GM23338 (cell line): ENCODE measurements at regions not wholly inside any gene's neighbourhood (a gene's known extent, or its start where the extent isn't known, plus 50 kb on each side); places are given as distances from the start of the nearest gene placed in this dataset.

ENCODE experiments used
- ATAC-seq: fragments of 200-7000 bp; cut with Tn5 transposase; 3 replicates; pipeline ENCODE4 v1.9.1; 2020
- DNase-seq: peaks from one replicate; pipeline ENCODE4 v3.0.0-alpha.2; 2015; ENCODE audit warnings: low spot score
- H2AFZ ChIP-seq: fragments of 200-600 bp; sonication (generic); 2 replicates; pipeline ENCODE4 v1.8.0; 2016; ENCODE audit warnings: antibody characterized with exemption, mild to moderate bottlenecking, moderate library complexity
- H3F3A ChIP-seq: fragments of 200-600 bp; sonication (generic); replicated peaks from 2 replicates; pipeline ENCODE4 v1.8.0; 2017; ENCODE audit warnings: antibody characterized with exemption, mixed run types, low read depth
- H3K27ac ChIP-seq: fragments of 200-600 bp; sonication (generic); 2 replicates; pipeline ENCODE4 v1.6.1; 2016; ENCODE audit warnings: low read depth
- H3K27me3 ChIP-seq: fragments of 200-600 bp; sonication (generic); 2 replicates; pipeline ENCODE4 v1.8.0; 2016; ENCODE audit warnings: mild to moderate bottlenecking, mixed run types, moderate library complexity; ENCODE audit not compliant: insufficient read depth
- H3K36me3 ChIP-seq: fragments of 200-600 bp; sonication (generic); 2 replicates; pipeline ENCODE4 v1.8.0; 2016; ENCODE audit warnings: mild to moderate bottlenecking; ENCODE audit not compliant: insufficient read depth
- H3K4me1 ChIP-seq: fragments of 200-600 bp; sonication (generic); 2 replicates; pipeline ENCODE4 v1.8.0; 2016; ENCODE audit warnings: mild to moderate bottlenecking, moderate library complexity; ENCODE audit not compliant: insufficient read depth
- H3K4me2 ChIP-seq: fragments of 200-600 bp; sonication (generic); 2 replicates; pipeline ENCODE4 v1.7.1; 2017; ENCODE audit warnings: mixed run types
- H3K4me3 ChIP-seq: fragments of 200-600 bp; sonication (generic); 2 replicates; pipeline ENCODE4 v1.6.1; 2016; ENCODE audit warnings: mixed run types
- H3K79me2 ChIP-seq: fragments of 200-600 bp; sonication (generic); replicated peaks from 2 replicates; pipeline ENCODE4 v1.8.0; 2017; ENCODE audit warnings: mild to moderate bottlenecking; ENCODE audit not compliant: insufficient read depth
- H3K9me2 ChIP-seq: fragments of 200-600 bp; sonication (generic); 2 replicates; pipeline ENCODE4 v1.8.0; 2017; ENCODE audit not compliant: insufficient read depth
- H4K20me1 ChIP-seq: fragments of 200-600 bp; sonication (generic); replicated peaks from 2 replicates; pipeline ENCODE4 v1.8.0; 2017; ENCODE audit warnings: mild to moderate bottlenecking; ENCODE audit not compliant: insufficient read depth
- H3K27ac Mint-ChIP-seq: 2 replicates; pipeline ENCODE4 v1.8.0; 2020; ENCODE audit warnings: inconsistent platforms, mild to moderate bottlenecking, moderate library complexity, mixed read lengths
- H3K27me3 Mint-ChIP-seq: 3 replicates; pipeline ENCODE4 v1.8.0; 2022; ENCODE audit warnings: low read depth, mild to moderate bottlenecking, moderate library complexity, mixed read lengths, inconsistent platforms; ENCODE audit not compliant: insufficient read depth, poor library complexity
- H3K36me3 Mint-ChIP-seq: 3 replicates; pipeline ENCODE4 v1.8.0; 2021; ENCODE audit warnings: low read depth, mild to moderate bottlenecking, inconsistent platforms, moderate library complexity, mixed read lengths
- H3K4me1 Mint-ChIP-seq: 3 replicates; pipeline ENCODE4 v1.8.0; 2020; ENCODE audit warnings: mild to moderate bottlenecking, inconsistent platforms, mixed read lengths
- H3K4me3 Mint-ChIP-seq: 3 replicates; pipeline ENCODE4 v1.8.0; 2021; ENCODE audit warnings: moderate library complexity, mild to moderate bottlenecking, inconsistent platforms, mixed read lengths
- H3K9me3 Mint-ChIP-seq: 3 replicates; pipeline ENCODE4 v1.8.0; 2020; ENCODE audit warnings: moderate library complexity, mild to moderate bottlenecking, inconsistent platforms, mixed read lengths
- CREB1 ChIP-seq: fragments of 250-450 bp; sonication (Bioruptor Pico); IDR thresholded peaks from 2 replicates; pipeline ENCODE4 v1.5.0; 2020; ENCODE audit warnings: low read depth, mild to moderate bottlenecking, moderate library complexity
- ETS1 ChIP-seq: IDR thresholded peaks from 2 replicates; pipeline ENCODE4 v1.6.1; 2016; ENCODE audit warnings: antibody characterized with exemption
- EZH2 ChIP-seq: fragments of 200-600 bp; sonication (generic); IDR thresholded peaks from one replicate; pipeline ENCODE4 v1.8.0; 2017; ENCODE audit warnings: antibody characterized with exemption, mild to moderate bottlenecking, low read depth; ENCODE audit not compliant: unreplicated experiment
- EZH2phosphoT487 ChIP-seq: fragments of 200-600 bp; sonication (generic); IDR thresholded peaks from one replicate; pipeline ENCODE4 v1.8.1; 2018; ENCODE audit warnings: antibody characterized with exemption; ENCODE audit not compliant: unreplicated experiment
- JUNB ChIP-seq: IDR thresholded peaks from one replicate; pipeline ENCODE4 v1.6.1; 2016; ENCODE audit warnings: antibody characterized with exemption; ENCODE audit not compliant: unreplicated experiment
- NANOG ChIP-seq: IDR thresholded peaks from 2 replicates; pipeline ENCODE4 v1.6.1; 2016; ENCODE audit warnings: antibody characterized with exemption, borderline replicate concordance
- POLR2AphosphoS5 ChIP-seq: IDR thresholded peaks from 2 replicates; pipeline ENCODE4 v1.6.1; 2016; ENCODE audit warnings: antibody characterized with exemption, low read depth
- REST ChIP-seq: IDR thresholded peaks from one replicate; pipeline ENCODE4 v1.6.1; 2018; ENCODE audit warnings: antibody characterized with exemption; ENCODE audit not compliant: unreplicated experiment
- STAT1 ChIP-seq: IDR thresholded peaks from one replicate; pipeline ENCODE4 v1.6.1; 2016; ENCODE audit warnings: antibody characterized with exemption; ENCODE audit not compliant: unreplicated experiment
- ZNF114 ChIP-seq: fragments of 250-450 bp; sonication (Bioruptor Pico); IDR thresholded peaks from 2 replicates; pipeline ENCODE4 v1.5.0; 2020; ENCODE audit warnings: mild to moderate bottlenecking, moderate library complexity
- ZNF331 ChIP-seq: fragments of 250-450 bp; sonication (Bioruptor Pico); IDR thresholded peaks from 2 replicates; pipeline ENCODE4 v1.5.0; 2020; ENCODE audit warnings: low read depth, mild to moderate bottlenecking, moderate library complexity
- TF ChIP-seq, protein P1 (sequence below): fragments of 250-450 bp; sonication (Bioruptor Pico); IDR thresholded peaks from 2 replicates; pipeline ENCODE4 v1.5.0; 2020; ENCODE audit warnings: mild to moderate bottlenecking, moderate library complexity
- TF ChIP-seq, protein P2 (sequence below), 2 experiments: fragments of 200-600 bp in 1 of 2; sonication (generic) in 1 of 2; conservative IDR thresholded peaks; 2 replicates each; pipeline versions ENCODE4 v1.5.1 to v1.6.1; 2016 to 2017; ENCODE audit warnings: antibody characterized with exemption in 2 of 2, low read depth in 2 of 2, mild to moderate bottlenecking in 2 of 2, moderate library complexity in 1 of 2

- H3K27me3 Mint-ChIP-seq, result no peaks in the 10 kb centered on the region
- Histone ChIP-seq H3F3A (no peaks in the 10 kb centered on the region), H3K27ac (no peak overlapping the region), H3K9me2 (no peaks in the 10 kb centered on the region; the same call in 1 of the 2 replicates), H4K20me1 (no peaks in the 10 kb centered on the region), H3K79me2 (no peaks in the 10 kb centered on the region), H3K4me2 (no peak overlapping the region), H3K4me3 (no peak overlapping the region), H3K4me1 (peaks cover 5% of the 10 kb centered on the region; the same call in 1 of the 2 replicates), H3K36me3 (no peaks in the 10 kb centered on the region), H3K27me3 (no peaks in the 10 kb centered on the region), H2AFZ (no peak overlapping the region)
- no peak overlapping the region for H3K27ac Mint-ChIP-seq
- TF ChIP-seq EZH2phosphoT487 (no peak), ZNF331 (CRISPR knock-in tag) (no peak), JUNB (no peak), NANOG (no peak), REST (no peak), EZH2 (no peak), ZNF114 (CRISPR knock-in tag) (no peak), STAT1 (no peak), CREB1 (CRISPR knock-in tag) (no peak), POLR2AphosphoS5 (no peak), ETS1 (no peak)
- TF ChIP-seq, protein P1, sequence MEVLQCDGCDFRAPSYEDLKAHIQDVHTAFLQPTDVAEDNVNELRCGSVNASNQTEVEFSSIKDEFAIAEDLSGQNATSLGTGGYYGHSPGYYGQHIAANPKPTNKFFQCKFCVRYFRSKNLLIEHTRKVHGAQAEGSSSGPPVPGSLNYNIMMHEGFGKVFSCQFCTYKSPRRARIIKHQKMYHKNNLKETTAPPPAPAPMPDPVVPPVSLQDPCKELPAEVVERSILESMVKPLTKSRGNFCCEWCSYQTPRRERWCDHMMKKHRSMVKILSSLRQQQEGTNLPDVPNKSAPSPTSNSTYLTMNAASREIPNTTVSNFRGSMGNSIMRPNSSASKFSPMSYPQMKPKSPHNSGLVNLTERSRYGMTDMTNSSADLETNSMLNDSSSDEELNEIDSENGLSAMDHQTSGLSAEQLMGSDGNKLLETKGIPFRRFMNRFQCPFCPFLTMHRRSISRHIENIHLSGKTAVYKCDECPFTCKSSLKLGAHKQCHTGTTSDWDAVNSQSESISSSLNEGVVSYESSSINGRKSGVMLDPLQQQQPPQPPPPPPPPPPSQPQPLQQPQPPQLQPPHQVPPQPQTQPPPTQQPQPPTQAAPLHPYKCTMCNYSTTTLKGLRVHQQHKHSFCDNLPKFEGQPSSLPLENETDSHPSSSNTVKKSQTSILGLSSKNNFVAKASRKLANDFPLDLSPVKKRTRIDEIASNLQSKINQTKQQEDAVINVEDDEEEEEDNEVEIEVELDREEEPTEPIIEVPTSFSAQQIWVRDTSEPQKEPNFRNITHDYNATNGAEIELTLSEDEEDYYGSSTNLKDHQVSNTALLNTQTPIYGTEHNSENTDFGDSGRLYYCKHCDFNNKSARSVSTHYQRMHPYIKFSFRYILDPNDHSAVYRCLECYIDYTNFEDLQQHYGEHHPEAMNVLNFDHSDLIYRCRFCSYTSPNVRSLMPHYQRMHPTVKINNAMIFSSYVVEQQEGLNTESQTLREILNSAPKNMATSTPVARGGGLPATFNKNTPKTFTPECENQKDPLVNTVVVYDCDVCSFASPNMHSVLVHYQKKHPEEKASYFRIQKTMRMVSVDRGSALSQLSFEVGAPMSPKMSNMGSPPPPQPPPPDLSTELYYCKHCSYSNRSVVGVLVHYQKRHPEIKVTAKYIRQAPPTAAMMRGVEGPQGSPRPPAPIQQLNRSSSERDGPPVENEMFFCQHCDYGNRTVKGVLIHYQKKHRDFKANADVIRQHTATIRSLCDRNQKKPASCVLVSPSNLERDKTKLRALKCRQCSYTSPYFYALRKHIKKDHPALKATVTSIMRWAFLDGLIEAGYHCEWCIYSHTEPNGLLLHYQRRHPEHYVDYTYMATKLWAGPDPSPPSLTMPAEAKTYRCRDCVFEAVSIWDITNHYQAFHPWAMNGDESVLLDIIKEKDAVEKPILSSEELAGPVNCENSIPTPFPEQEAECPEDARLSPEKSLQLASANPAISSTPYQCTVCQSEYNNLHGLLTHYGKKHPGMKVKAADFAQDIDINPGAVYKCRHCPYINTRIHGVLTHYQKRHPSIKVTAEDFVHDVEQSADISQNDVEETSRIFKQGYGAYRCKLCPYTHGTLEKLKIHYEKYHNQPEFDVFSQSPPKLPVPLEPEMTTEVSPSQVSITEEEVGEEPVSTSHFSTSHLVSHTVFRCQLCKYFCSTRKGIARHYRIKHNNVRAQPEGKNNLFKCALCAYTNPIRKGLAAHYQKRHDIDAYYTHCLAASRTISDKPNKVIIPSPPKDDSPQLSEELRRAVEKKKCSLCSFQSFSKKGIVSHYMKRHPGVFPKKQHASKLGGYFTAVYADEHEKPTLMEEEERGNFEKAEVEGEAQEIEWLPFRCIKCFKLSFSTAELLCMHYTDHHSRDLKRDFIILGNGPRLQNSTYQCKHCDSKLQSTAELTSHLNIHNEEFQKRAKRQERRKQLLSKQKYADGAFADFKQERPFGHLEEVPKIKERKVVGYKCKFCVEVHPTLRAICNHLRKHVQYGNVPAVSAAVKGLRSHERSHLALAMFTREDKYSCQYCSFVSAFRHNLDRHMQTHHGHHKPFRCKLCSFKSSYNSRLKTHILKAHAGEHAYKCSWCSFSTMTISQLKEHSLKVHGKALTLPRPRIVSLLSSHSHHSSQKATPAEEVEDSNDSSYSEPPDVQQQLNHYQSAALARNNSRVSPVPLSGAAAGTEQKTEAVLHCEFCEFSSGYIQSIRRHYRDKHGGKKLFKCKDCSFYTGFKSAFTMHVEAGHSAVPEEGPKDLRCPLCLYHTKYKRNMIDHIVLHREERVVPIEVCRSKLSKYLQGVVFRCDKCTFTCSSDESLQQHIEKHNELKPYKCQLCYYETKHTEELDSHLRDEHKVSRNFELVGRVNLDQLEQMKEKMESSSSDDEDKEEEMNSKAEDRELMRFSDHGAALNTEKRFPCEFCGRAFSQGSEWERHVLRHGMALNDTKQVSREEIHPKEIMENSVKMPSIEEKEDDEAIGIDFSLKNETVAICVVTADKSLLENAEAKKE (CRISPR knock-in tag), result no peak
- TF ChIP-seq, protein P2, sequence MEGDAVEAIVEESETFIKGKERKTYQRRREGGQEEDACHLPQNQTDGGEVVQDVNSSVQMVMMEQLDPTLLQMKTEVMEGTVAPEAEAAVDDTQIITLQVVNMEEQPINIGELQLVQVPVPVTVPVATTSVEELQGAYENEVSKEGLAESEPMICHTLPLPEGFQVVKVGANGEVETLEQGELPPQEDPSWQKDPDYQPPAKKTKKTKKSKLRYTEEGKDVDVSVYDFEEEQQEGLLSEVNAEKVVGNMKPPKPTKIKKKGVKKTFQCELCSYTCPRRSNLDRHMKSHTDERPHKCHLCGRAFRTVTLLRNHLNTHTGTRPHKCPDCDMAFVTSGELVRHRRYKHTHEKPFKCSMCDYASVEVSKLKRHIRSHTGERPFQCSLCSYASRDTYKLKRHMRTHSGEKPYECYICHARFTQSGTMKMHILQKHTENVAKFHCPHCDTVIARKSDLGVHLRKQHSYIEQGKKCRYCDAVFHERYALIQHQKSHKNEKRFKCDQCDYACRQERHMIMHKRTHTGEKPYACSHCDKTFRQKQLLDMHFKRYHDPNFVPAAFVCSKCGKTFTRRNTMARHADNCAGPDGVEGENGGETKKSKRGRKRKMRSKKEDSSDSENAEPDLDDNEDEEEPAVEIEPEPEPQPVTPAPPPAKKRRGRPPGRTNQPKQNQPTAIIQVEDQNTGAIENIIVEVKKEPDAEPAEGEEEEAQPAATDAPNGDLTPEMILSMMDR (conservative IDR thresholded peaks at IDR 0.05; ENCODE audit: low read depth in 2 of 2), result no peak
- DNase-seq (no peak), ATAC-seq (no peak)
- peaks cover 8% of the 10 kb centered on the region; the same call in 2 of the 3 replicates for H3K36me3 Mint-ChIP-seq
- peaks cover 11% of the 10 kb centered on the region for H3K9me3 Mint-ChIP-seq
- H3K4me1 Mint-ChIP-seq, result peaks cover 13% of the 10 kb centered on the region
- no peak overlapping the region for H3K4me3 Mint-ChIP-seq
Measured at GRCh38 chr3:62942227-62942626, 67.0 kb upstream of the CADPS start.
